ENCODE measurements at regions not wholly inside any gene's neighbourhood (a gene's known extent, or its start where the extent isn't known, plus 50 kb on each side); places are given as distances from the start of the nearest gene placed in this dataset.

GRCh38 chr9:12933957-12934356 lies 159.1 kb downstream of the LURAP1L start:
- TF ChIP-seq CTCF (IDR thresholded peaks at IDR 0.05; ENCODE audit: borderline replicate concordance, extremely low read depth, low read length, poor library complexity, severe bottlenecking) (no peak), EZH2 (IDR thresholded peaks at IDR 0.05; ENCODE audit: borderline replicate concordance, low read depth, low read length, severe bottlenecking) (no peak)

Data from DND-41 (cell line).